NCI-H2081 treated with DMSO at 0.1 percent for 48 hours (cell line): ENCODE measurements at regions not wholly inside any gene's neighbourhood (a gene's known extent, or its start where the extent isn't known, plus 50 kb on each side); places are given as distances from the start of the nearest gene placed in this dataset.
"Not testable (repeated sequence)": the region's sequence is repeated elsewhere in the genome, so short reads cannot be mapped to it uniquely, and the experiment has no call there.

Experiments
- DNase-seq: peaks from one replicate; lab custom pipeline; 2025; lab: John Stamatoyannopoulos, UW

GRCh38 chr2:223464071-223464470 is 138.1 kb downstream of the SCG2 start:
- no peak for DNase-seq

- no peak for DNase-seq
These were observed 136.4 kb downstream of the SCG2 start for GRCh38 chr2:223465793-223466192.

- DNase-seq: no peak
These were observed 135.0 kb downstream of the SCG2 start for GRCh38 chr2:223467196-223467595.

GRCh38 chr2:223469270-223470046 is 132.7 kb downstream of the SCG2 start:
- no peak for DNase-seq

GRCh38 chr2:223470602-223471001 is 131.6 kb downstream of the SCG2 start:
- no peak for DNase-seq

- no peak for DNase-seq
These were observed 129.4 kb downstream of the SCG2 start for GRCh38 chr2:223472771-223473170.

GRCh38 chr2:223474893-223475292 is 127.3 kb downstream of the SCG2 start:
- DNase-seq: no peak

GRCh38 chr2:223475901-223476300 is 126.3 kb downstream of the SCG2 start:
- DNase-seq: no peak

GRCh38 chr2:223477318-223477717 is 124.8 kb downstream of the SCG2 start:
- no peak for DNase-seq

- no peak for DNase-seq
These were observed 120.7 kb downstream of the SCG2 start for GRCh38 chr2:223481486-223481885.

- DNase-seq: no peak
These were observed 115.4 kb downstream of the SCG2 start for GRCh38 chr2:223486751-223487150.

GRCh38 chr2:223487214-223487846 is 114.8 kb downstream of the SCG2 start:
- DNase-seq: no peak

GRCh38 chr2:223488814-223489213 is 113.3 kb downstream of the SCG2 start:
- DNase-seq: no peak

GRCh38 chr2:223494496-223494895 is 107.7 kb downstream of the SCG2 start:
- DNase-seq: no peak

GRCh38 chr2:223494942-223495341 is 107.2 kb downstream of the SCG2 start:
- no peak for DNase-seq

- not testable (repeated sequence) for DNase-seq
These were observed 105.3 kb downstream of the SCG2 start for GRCh38 chr2:223496853-223497252.

- DNase-seq: no peak
These were observed 101.5 kb downstream of the SCG2 start for GRCh38 chr2:223500709-223501108.

- DNase-seq: no peak
These were observed 100.5 kb downstream of the SCG2 start for GRCh38 chr2:223501641-223502040.

- DNase-seq: no peak
These were observed 98.4 kb downstream of the SCG2 start for GRCh38 chr2:223503746-223504145.

GRCh38 chr2:223508372-223508771 is 93.8 kb downstream of the SCG2 start:
- no peak for DNase-seq

- no peak for DNase-seq
These were observed 91.4 kb downstream of the SCG2 start for GRCh38 chr2:223510713-223511112.

GRCh38 chr2:223511168-223511567 is 91.0 kb downstream of the SCG2 start:
- no peak for DNase-seq

GRCh38 chr2:223513771-223514455 is 88.2 kb downstream of the SCG2 start:
- DNase-seq: no peak
